Small intestine (tissue), 7 donors: ENCODE measurements at regions not wholly inside any gene's neighbourhood (a gene's known extent, or its start where the extent isn't known, plus 50 kb on each side); places are given as distances from the start of the nearest gene placed in this dataset.

ENCODE experiments used
- DNase-seq, 2 donors: peaks; one replicate each; pipeline versions ENCODE4 v3.0.0 to v3.0.0-alpha.2; 2013
- FAIRE-seq: peaks from 2 replicates; lab custom pipeline; 2012; peaks lifted over from hg19 to GRCh38; lab: Jason Lieb, UNC
- H3K27ac ChIP-seq, 3 donors: one replicate each; pipeline ENCODE4 v1.5.1; 2013; ENCODE audit warnings: low read length in 2 of 3, mild to moderate bottlenecking in 2 of 3, control low read depth in 1 of 3, inconsistent platforms in 1 of 3, low read depth in 1 of 3, moderate library complexity in 1 of 3
- H3K27me3 ChIP-seq, 3 donors: one replicate each; pipeline ENCODE4 v1.6.1; 2013; ENCODE audit warnings: low read length in 3 of 3, inconsistent platforms in 1 of 3; ENCODE audit not compliant: control insufficient read depth in 3 of 3, insufficient read depth in 3 of 3
- H3K36me3 ChIP-seq, 3 donors: one replicate each; pipeline ENCODE4 v1.6.1; 2013; ENCODE audit warnings: low read length in 3 of 3, inconsistent platforms in 1 of 3, low read depth in 1 of 3, mild to moderate bottlenecking in 1 of 3, moderate library complexity in 1 of 3; ENCODE audit not compliant: control insufficient read depth in 3 of 3, insufficient read depth in 2 of 3
- H3K4me1 ChIP-seq, 3 donors: one replicate each; pipeline ENCODE4 v1.6.1; 2013; ENCODE audit warnings: low read length in 2 of 3, inconsistent platforms in 1 of 3, low read depth in 1 of 3, mild to moderate bottlenecking in 1 of 3, moderate library complexity in 1 of 3; ENCODE audit not compliant: control insufficient read depth in 3 of 3, insufficient read depth in 2 of 3
- H3K4me3 ChIP-seq, 3 donors: one replicate each; pipeline ENCODE4 v1.5.1; 2013; ENCODE audit warnings: low read length in 3 of 3, control low read depth in 1 of 3, inconsistent platforms in 1 of 3, low read depth in 1 of 3, mild to moderate bottlenecking in 1 of 3, moderate library complexity in 1 of 3
- H3K9me3 ChIP-seq, 2 donors: one replicate each; pipeline ENCODE4 v1.6.1; 2013; ENCODE audit warnings: low read depth in 1 of 2, low read length in 1 of 2; ENCODE audit not compliant: control insufficient read depth in 2 of 2, insufficient read depth in 1 of 2
- WGBS, 3 donors: extraction: QIAGEN DNeasy Blood & Tissue Kit; methylation state at CpG; one replicate each; pipeline ENCODE4 v1.1.7; 2013; 5-methylcytosine and 5-hydroxymethylcytosine counted together
- donor health status: healthy with polysubstance abuse.
- donor health status: control.
- donor health status: control.
- donor health status: Bipolar disorder and iron deficiency.
- donor health status: healthy.

DNA sequence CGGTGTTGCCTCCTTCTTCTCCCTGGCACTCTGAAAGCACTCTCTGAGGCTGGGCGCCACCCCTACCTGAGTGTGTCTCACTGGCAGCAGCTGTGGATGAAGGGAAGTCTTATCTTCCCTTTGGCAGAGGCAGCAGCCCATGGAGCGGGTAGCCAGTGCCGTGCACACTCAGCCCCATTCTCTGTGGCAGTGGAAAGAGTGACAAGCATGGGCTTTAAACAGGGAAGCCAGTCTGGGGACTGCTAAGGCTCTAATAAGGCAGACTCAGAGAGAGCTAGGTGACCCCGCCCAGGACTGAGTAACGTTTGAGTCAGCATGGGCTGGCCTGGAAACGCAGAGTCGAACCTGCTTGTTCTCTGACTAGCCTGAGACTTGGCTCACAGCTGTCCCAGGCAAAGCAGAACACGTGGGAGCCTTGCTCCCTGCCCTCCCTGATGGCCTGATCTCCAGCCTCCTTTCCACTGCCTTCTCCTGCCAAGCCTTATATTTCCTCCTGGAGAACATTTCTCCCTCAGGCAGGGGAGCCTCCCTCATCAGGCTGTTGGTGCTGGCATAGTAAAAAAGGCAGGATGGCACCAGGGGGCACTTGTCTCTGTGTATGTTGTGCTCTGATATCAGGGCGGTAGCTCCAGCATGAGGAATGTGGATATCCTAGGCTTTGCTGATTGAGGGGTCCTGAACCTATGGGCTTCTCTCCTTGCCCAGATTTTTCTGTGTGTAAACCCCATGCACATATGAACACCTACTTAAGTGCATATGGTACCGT is 93.9 kb upstream of the LGALSL start:
- no peaks in the 10 kb centered on the region for H3K9me3 ChIP-seq
- no peaks in the 10 kb centered on the region for H3K36me3 ChIP-seq
- peak overlapping the region; percentile 45 to 89 (median 73) for H3K27ac ChIP-seq
- H3K4me3 ChIP-seq = no peak overlapping the region
- H3K4me1 ChIP-seq = peaks cover 0 to 12% (median 0%) of the 10 kb centered on the region in 3 donors
- H3K27me3 ChIP-seq = no peaks in the 10 kb centered on the region
- DNase-seq (peak; percentile 87 to 96), FAIRE-seq (no peak)
- 17 to 38% (median 30%) methylated on average over 11 of the region's 11 CpGs for WGBS, 3 donors

DNA sequence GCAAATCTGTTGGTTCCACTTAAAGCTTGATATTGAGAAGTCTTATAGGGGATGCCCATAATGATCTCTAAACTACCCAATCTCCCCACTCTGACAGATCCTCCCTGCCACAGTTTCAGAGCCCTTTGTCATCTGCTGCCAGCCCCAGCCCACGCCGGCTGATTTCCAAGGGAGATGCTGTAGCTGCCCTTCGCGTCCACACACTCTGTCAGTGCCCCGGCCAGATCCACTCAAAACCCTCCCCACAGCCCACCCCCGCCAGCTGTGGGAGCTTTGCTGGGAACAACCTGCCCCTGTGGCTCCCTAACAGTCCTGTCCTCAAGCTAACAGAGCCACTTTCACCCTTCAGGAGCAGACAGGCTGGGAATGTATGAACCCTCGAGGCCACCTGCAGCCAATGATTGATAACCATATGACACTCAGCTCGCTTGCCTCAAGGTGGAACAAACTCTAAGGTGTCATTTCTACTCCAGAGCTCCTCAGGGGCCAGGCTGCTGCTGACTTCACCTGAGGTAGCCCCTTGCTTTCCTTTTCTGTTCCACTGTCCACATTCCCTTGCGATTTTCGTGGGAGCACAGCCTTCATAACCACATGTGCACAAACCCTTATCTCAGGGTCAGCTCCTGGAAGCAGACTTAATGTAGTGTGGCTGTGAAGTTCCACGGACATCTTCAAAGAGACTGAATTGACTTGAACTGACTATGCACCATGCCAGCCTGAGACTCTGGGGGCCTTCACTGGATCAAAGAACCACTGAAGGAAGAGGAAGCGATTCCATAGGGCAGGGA is 92.6 kb upstream of the LGALSL start:
- Histone ChIP-seq H3K27me3 (no peaks in the 10 kb centered on the region), H3K4me3 (no peak overlapping the region), H3K9me3 (no peaks in the 10 kb centered on the region), H3K27ac (no peak overlapping the region), H3K4me1 (peaks cover 0 to 12% (median 0%) of the 10 kb centered on the region in 3 donors), H3K36me3 (no peaks in the 10 kb centered on the region)
- FAIRE-seq (no peak), DNase-seq (no peak)
- 84 to 86% (median 86%) methylated on average over 11 to 12 of the region's 12 CpGs for WGBS, 3 donors

- Histone ChIP-seq H3K36me3 (no peaks in the 10 kb centered on the region), H3K4me3 (no peak overlapping the region), H3K27ac (peak overlapping the region in 2 of 3 donors; percentile 28 to 52), H3K27me3 (no peaks in the 10 kb centered on the region), H3K9me3 (no peaks in the 10 kb centered on the region), H3K4me1 (peaks cover 0 to 12% (median 0%) of the 10 kb centered on the region in 3 donors)
- DNase-seq (peak; percentile 49 to 88), FAIRE-seq (no peak)
- WGBS, 3 donors = 26 to 75% (median 37%) methylated on average over 4 of the region's 4 CpGs
These were observed 91.4 kb upstream of the LGALSL start for GRCh38 chr2:64362562-64363026.

GRCh38 chr2:64363140-64363539 is 90.8 kb upstream of the LGALSL start:
- WGBS, 3 donors = 92 to 95% (median 92%) methylated on average over 4 of the region's 4 CpGs
- peaks cover 0 to 15% (median 0%) of the 10 kb centered on the region in 3 donors for H3K4me1 ChIP-seq
- no peak overlapping the region for H3K4me3 ChIP-seq
- no peaks in the 10 kb centered on the region for H3K9me3 ChIP-seq
- DNase-seq (no peak), FAIRE-seq (no peak)
- H3K36me3 ChIP-seq = no peaks in the 10 kb centered on the region
- H3K27me3 ChIP-seq = no peaks in the 10 kb centered on the region
- peak overlapping the region in 2 of 3 donors; percentile 15 to 52 for H3K27ac ChIP-seq

DNA sequence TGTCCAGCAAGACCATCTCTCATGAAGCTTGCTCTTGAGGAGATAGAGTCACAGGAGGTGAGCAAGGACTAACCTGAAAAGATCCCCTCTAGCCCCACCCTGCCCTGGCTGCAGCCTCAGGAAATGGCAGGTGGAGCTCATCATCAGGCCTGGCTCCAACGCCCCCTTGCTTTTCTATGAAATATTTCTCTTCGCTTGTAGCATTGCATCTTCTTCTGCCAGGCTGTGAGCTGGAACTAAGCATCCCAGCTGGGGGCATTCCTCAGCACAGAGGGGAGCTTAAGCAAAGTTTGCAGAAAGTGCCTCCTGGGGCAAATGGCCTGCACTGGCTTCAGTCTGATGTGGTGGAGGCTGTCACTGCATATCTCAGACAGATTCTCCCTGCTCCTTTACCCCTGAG is 90.1 kb upstream of the LGALSL start:
- Histone ChIP-seq H3K9me3 (no peaks in the 10 kb centered on the region), H3K27ac (no peak overlapping the region), H3K4me1 (peaks cover 0 to 15% (median 0%) of the 10 kb centered on the region in 3 donors), H3K27me3 (no peaks in the 10 kb centered on the region), H3K4me3 (no peak overlapping the region), H3K36me3 (no peaks in the 10 kb centered on the region)
- DNase-seq = no peak
- WGBS, 3 donors = 55 to 81% (median 75%) methylated on average over 2 of the region's 2 CpGs
- no peak for FAIRE-seq

DNA sequence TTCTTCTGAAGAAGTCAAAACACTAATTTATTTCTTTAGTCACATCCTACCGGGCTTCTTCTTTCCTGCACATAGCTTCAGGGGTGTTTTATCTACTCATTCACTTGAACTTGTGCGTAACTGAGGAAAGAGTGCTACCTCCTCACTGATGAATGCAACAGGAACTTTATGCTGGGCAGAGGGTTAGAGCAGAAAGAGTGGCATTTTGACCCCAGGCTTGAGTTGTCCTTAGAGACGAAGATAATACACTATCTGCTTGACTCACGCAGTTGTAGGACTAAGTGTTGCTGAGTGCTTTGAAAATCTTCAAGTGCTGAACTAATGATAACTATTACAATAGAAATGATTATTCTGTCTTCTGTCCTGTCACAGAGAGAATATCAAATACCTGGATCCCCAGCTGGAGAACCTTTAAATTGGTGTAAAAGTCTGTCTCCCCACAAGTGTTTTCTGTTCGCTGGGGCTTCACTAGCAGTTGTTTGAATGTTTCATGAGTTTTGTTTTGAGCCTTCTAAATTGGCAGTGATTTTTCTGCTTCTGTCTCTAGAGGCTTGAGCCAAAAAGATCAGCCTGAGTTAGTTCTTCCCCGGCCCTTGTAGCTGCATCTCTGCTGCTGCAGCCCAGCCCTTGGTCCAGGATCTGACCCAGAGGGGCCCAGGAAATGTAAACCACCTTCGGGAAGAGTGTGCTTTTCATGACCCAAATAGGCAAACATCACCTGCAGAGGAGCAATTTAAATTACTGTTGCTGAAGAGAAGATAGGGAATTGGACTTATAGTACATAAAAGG is 86.3 kb upstream of the LGALSL start:
- FAIRE-seq (no peak), DNase-seq (no peak)
- no peaks in the 10 kb centered on the region for H3K27me3 ChIP-seq
- no peak overlapping the region for H3K4me3 ChIP-seq
- WGBS, 3 donors = 63 to 71% (median 68%) methylated on average over 7 of the region's 7 CpGs
- no peak overlapping the region for H3K27ac ChIP-seq
- no peaks in the 10 kb centered on the region for H3K36me3 ChIP-seq
- H3K4me1 ChIP-seq = peaks cover 0 to 4% (median 0%) of the 10 kb centered on the region in 3 donors
- no peaks in the 10 kb centered on the region for H3K9me3 ChIP-seq

DNA sequence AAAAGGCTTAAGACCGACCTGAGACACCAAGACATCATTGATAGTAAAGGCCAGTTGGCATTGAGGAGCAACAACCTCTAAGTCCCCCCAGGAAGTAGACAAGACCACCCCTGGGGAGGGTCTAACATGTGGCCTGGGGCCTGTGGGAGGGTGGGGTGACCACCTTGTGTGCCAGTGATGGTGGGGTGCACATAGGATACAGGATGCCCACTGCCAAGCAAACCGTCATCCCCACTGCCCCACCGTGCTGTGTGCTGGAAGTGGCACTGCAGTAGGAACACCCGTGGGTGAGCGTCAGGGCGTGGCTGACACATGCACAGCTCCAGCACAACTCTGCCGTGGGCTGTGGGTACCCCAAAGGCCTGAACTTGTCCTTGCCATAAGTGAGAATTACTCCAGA is 84.3 kb upstream of the LGALSL start:
- DNase-seq (no peak), FAIRE-seq (no peak)
- H3K36me3 ChIP-seq = no peaks in the 10 kb centered on the region
- no peak overlapping the region for H3K27ac ChIP-seq
- 89 to 97% (median 92%) methylated on average over 7 of the region's 7 CpGs for WGBS, 3 donors
- H3K4me1 ChIP-seq = peaks cover 0 to 4% (median 0%) of the 10 kb centered on the region in 3 donors
- H3K4me3 ChIP-seq = no peak overlapping the region
- no peaks in the 10 kb centered on the region for H3K9me3 ChIP-seq
- H3K27me3 ChIP-seq = no peaks in the 10 kb centered on the region

GRCh38 chr2:64371727-64372126 is 82.2 kb upstream of the LGALSL start:
- no peaks in the 10 kb centered on the region for H3K9me3 ChIP-seq
- peaks cover 0 to 4% (median 0%) of the 10 kb centered on the region in 3 donors for H3K4me1 ChIP-seq
- no peaks in the 10 kb centered on the region for H3K27me3 ChIP-seq
- DNase-seq (no peak), FAIRE-seq (no peak)
- H3K4me3 ChIP-seq = no peak overlapping the region
- no peaks in the 10 kb centered on the region for H3K36me3 ChIP-seq
- WGBS, 3 donors = 18 to 72% (median 51%) methylated on average over 2 of the region's 2 CpGs
- no peak overlapping the region for H3K27ac ChIP-seq
